ENCODE measurements at regions not wholly inside any gene's neighbourhood (a gene's known extent, or its start where the extent isn't known, plus 50 kb on each side); places are given as distances from the start of the nearest gene placed in this dataset.

DNA sequence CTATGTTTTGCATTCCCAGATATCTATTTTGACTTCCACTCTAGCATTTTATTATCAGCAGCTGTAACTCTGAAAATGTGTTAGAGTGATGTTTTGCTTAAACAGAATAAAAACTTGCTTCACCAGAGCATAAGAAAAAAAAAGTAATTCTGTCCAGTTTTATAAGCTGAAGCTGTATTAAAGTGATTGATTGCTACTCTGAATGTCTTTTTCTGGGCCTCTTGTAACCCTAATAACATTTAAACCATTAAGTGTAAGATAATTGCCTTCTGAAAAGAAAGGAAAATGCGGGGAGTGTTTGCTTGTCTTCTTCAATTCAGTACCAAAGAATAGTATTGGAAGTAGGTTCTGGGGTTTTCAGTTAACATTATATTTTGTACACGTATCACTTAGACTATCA lies 57.9 kb upstream of the UBE2E1 start:
- no peak for TF ChIP-seq CTCF (IDR thresholded peaks at IDR 0.05; ENCODE audit: borderline replicate concordance)
- H3K36me3 ChIP-seq = no peaks in the 10 kb centered on the region
- no peaks in the 10 kb centered on the region for H3K9me3 ChIP-seq (replicated peaks)
- peaks cover 6% of the 10 kb centered on the region for H3K27me3 ChIP-seq (ENCODE audit: low read depth)
- no peak overlapping the region for H3K27ac ChIP-seq (replicated peaks)
- no peak for DNase-seq
- peaks cover 41% of the 10 kb centered on the region for H3K4me1 ChIP-seq
- intact Hi-C loops (cut with micrococcal nuclease) = no loop called here
- no peak overlapping the region for H3K4me3 ChIP-seq

DNA sequence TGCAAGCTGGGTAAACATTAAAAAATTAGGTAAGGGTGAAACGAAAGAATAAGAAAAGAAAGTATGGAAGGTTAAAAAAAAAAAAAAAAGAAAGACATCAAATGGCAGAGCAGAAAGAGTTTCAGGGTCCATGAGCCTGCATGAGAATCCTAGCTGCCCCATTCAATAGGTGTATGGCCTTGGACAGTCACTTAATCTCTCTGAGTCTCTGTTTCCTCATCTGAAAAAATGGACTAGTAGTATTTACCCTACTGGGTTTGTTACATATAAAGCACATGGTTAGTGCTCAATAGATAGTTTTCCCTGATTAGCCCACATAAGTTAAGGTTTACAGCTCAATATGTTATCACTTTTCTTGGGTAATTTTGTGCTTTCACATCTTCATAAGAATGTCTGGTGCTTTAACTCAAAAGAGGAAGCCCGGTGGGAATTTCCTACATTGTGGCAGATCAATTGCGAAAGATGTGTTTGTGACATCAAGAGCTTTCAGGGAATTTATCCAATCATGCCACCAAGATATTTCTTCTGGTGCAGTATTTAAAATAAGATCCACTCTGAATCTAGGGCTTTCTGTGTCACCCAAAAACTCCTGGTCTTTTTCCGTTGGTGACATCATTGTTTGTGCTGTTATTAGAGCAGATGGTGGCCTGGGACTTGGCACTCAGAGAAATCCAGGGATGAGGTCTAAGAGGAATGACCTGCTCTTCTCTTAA lies 57.2 kb upstream of the UBE2E1 start:
- H3K27me3 ChIP-seq (ENCODE audit: low read depth) = peaks cover 3% of the 10 kb centered on the region
- no peak for TF ChIP-seq CTCF (IDR thresholded peaks at IDR 0.05; ENCODE audit: borderline replicate concordance)
- H3K4me3 ChIP-seq = no peak overlapping the region
- H3K36me3 ChIP-seq = no peaks in the 10 kb centered on the region
- H3K27ac ChIP-seq (replicated peaks) = no peak overlapping the region
- DNase-seq = no peak
- H3K9me3 ChIP-seq (replicated peaks) = no peaks in the 10 kb centered on the region
- intact Hi-C loops (cut with micrococcal nuclease) = no loop called here
- peaks cover 41% of the 10 kb centered on the region for H3K4me1 ChIP-seq

DNA sequence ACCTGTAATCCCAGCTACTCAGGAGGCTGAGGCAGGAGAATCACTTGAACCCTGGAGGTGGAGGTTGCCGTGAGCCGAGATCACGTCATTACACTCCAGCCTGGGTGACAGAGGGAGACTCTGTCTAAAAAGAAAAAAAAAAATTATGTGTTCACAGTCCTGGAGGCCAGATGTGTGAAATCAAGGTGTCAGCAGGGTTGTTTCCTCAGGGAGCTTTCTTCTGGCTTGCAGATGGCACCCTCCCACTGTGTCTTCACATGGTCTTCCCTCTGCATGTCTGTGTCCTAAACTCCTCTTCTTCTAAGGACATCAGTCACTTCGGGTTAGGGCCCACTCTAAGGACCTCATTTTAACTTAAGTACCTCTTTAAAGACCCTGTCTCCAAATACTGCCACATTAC lies 56.1 kb upstream of the UBE2E1 start:
- intact Hi-C loops (cut with micrococcal nuclease) = no loop called here
- no peak for TF ChIP-seq CTCF (IDR thresholded peaks at IDR 0.05; ENCODE audit: borderline replicate concordance)
- Histone ChIP-seq H3K27me3 (ENCODE audit: low read depth) (no peaks in the 10 kb centered on the region), H3K27ac (replicated peaks) (no peak overlapping the region), H3K4me3 (no peak overlapping the region), H3K4me1 (peaks cover 41% of the 10 kb centered on the region), H3K9me3 (replicated peaks) (no peaks in the 10 kb centered on the region), H3K36me3 (no peaks in the 10 kb centered on the region)
- DNase-seq = no peak

- no peak for DNase-seq
- H3K9me3 ChIP-seq (replicated peaks) = no peaks in the 10 kb centered on the region
- peak overlapping the region; percentile 23 for H3K4me3 ChIP-seq
- H3K36me3 ChIP-seq = no peaks in the 10 kb centered on the region
- peak overlapping the region; percentile 65 for H3K27ac ChIP-seq (replicated peaks)
- TF ChIP-seq CTCF (IDR thresholded peaks at IDR 0.05; ENCODE audit: borderline replicate concordance) = no peak
- intact Hi-C loops (cut with micrococcal nuclease) = no loop called here
- H3K4me1 ChIP-seq = peaks cover 41% of the 10 kb centered on the region
- H3K27me3 ChIP-seq (ENCODE audit: low read depth) = no peaks in the 10 kb centered on the region
Measured at GRCh38 chr3:23750573-23751210, 55.1 kb upstream of the UBE2E1 start.

DNA sequence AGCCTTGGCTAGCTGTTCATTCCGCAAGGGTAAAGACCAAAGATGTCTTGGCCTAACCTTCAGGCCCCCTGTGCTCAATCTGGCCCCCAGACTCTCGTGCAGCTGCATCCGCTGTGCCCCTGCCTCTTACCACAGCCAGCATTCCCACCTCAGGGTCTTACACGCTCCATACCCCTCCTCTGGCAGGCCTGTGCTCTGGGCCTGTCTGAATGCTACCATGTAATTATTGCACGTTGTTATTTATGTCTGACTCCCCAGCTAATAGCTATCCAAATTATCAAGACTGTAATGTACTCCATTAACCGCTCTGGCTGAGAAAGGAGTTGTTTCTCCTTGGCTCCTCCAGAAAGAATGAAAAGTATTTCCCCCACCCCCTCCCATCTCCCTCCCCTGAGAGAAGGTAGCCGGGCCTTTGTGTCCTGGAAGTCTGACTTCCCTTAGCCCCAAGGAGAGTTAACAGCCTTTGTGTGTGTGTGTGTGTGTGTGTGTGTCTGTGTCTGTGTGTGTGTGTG lies 54.5 kb upstream of the UBE2E1 start:
- Histone ChIP-seq H3K4me3 (peak overlapping the region; percentile 23), H3K27ac (replicated peaks) (peak overlapping the region; percentile 65), H3K36me3 (no peaks in the 10 kb centered on the region), H3K4me1 (peaks cover 41% of the 10 kb centered on the region), H3K27me3 (ENCODE audit: low read depth) (no peaks in the 10 kb centered on the region), H3K9me3 (replicated peaks) (no peaks in the 10 kb centered on the region)
- intact Hi-C loops (cut with micrococcal nuclease) = no loop called here
- TF ChIP-seq CTCF (IDR thresholded peaks at IDR 0.05; ENCODE audit: borderline replicate concordance) = no peak
- no peak for DNase-seq
